ENCODE measurements at regions not wholly inside any gene's neighbourhood (a gene's known extent, or its start where the extent isn't known, plus 50 kb on each side); places are given as distances from the start of the nearest gene placed in this dataset.
"Not testable (repeated sequence)": the region's sequence is repeated elsewhere in the genome, so short reads cannot be mapped to it uniquely, and the experiment has no call there.

GRCh38 chr4:17436047-17436749 lies 75.7 kb downstream of the QDPR start:
- H3K27ac Mint-ChIP-seq; H3K9me3 Mint-ChIP-seq; DNase-seq; H3K4me1 Mint-ChIP-seq (ENCODE audit: low read depth); POLR2A ChIA-PET; intact Hi-C loops (cut with micrococcal nuclease); H3K27me3 Mint-ChIP-seq; H3K36me3 Mint-ChIP-seq; H3K4me3 Mint-ChIP-seq; CTCF ChIA-PET: not testable (repeated sequence)

GRCh38 chr4:17433827-17434226 lies 78.1 kb downstream of the QDPR start:
- H3K4me3 Mint-ChIP-seq: no peak overlapping the region
- POLR2A ChIA-PET: no interaction called here
- H3K27ac Mint-ChIP-seq: no peak overlapping the region
- intact Hi-C loops (cut with micrococcal nuclease): no loop called here
- CTCF ChIA-PET: no interaction called here
- no peaks in the 10 kb centered on the region for H3K4me1 Mint-ChIP-seq (ENCODE audit: low read depth)
- no peaks in the 10 kb centered on the region for H3K36me3 Mint-ChIP-seq
- no peak for DNase-seq
- no peaks in the 10 kb centered on the region for H3K9me3 Mint-ChIP-seq
- no peaks in the 10 kb centered on the region for H3K27me3 Mint-ChIP-seq

GRCh38 chr4:17427991-17428390 lies 83.9 kb downstream of the QDPR start:
- CTCF ChIA-PET: no interaction called here
- Mint-ChIP-seq H3K4me1 (ENCODE audit: low read depth) (no peaks in the 10 kb centered on the region), H3K4me3 (no peak overlapping the region), H3K9me3 (no peaks in the 10 kb centered on the region), H3K27me3 (peaks cover 1% of the 10 kb centered on the region), H3K36me3 (no peaks in the 10 kb centered on the region), H3K27ac (no peak overlapping the region)
- intact Hi-C loops (cut with micrococcal nuclease): no loop called here
- POLR2A ChIA-PET: no interaction called here
- no peak for DNase-seq

- ChIA-PET POLR2A (no interaction called here), CTCF (no interaction called here)
- no peaks in the 10 kb centered on the region for H3K9me3 Mint-ChIP-seq
- no peaks in the 10 kb centered on the region for H3K4me1 Mint-ChIP-seq (ENCODE audit: low read depth)
- no peak overlapping the region for H3K4me3 Mint-ChIP-seq
- intact Hi-C loops (cut with micrococcal nuclease): no loop called here
- no peaks in the 10 kb centered on the region for H3K36me3 Mint-ChIP-seq
- no peak for DNase-seq
- H3K27me3 Mint-ChIP-seq: peaks cover 1% of the 10 kb centered on the region
- H3K27ac Mint-ChIP-seq: no peak overlapping the region
Measured at GRCh38 chr4:17426222-17426621, 85.7 kb downstream of the QDPR start.

GRCh38 chr4:17418010-17418409 lies 93.9 kb downstream of the QDPR start:
- DNase-seq: no peak
- peaks cover 2% of the 10 kb centered on the region for H3K27me3 Mint-ChIP-seq
- no peak overlapping the region for H3K27ac Mint-ChIP-seq
- no peak overlapping the region for H3K4me3 Mint-ChIP-seq
- ChIA-PET CTCF (no interaction called here), POLR2A (no interaction called here)
- H3K9me3 Mint-ChIP-seq: peaks cover 13% of the 10 kb centered on the region
- no peaks in the 10 kb centered on the region for H3K36me3 Mint-ChIP-seq
- intact Hi-C loops (cut with micrococcal nuclease): no loop called here
- H3K4me1 Mint-ChIP-seq (ENCODE audit: low read depth): no peaks in the 10 kb centered on the region

- H3K27me3 Mint-ChIP-seq: peaks cover 2% of the 10 kb centered on the region
- no peaks in the 10 kb centered on the region for H3K36me3 Mint-ChIP-seq
- H3K4me1 Mint-ChIP-seq (ENCODE audit: low read depth): no peaks in the 10 kb centered on the region
- DNase-seq: no peak
- intact Hi-C loops (cut with micrococcal nuclease): no loop called here
- no peak overlapping the region for H3K27ac Mint-ChIP-seq
- H3K9me3 Mint-ChIP-seq: peaks cover 13% of the 10 kb centered on the region
- CTCF ChIA-PET: no interaction called here
- H3K4me3 Mint-ChIP-seq: no peak overlapping the region
- POLR2A ChIA-PET: no interaction called here
Measured at GRCh38 chr4:17414392-17414791, 97.5 kb downstream of the QDPR start.

GRCh38 chr4:17400686-17401085 lies 111.2 kb downstream of the QDPR start:
- Mint-ChIP-seq H3K4me3 (no peak overlapping the region), H3K4me1 (ENCODE audit: low read depth) (no peaks in the 10 kb centered on the region), H3K9me3 (no peaks in the 10 kb centered on the region), H3K27me3 (peaks cover 1% of the 10 kb centered on the region), H3K27ac (no peak overlapping the region), H3K36me3 (no peaks in the 10 kb centered on the region)
- CTCF ChIA-PET: no interaction called here
- POLR2A ChIA-PET: no interaction called here
- DNase-seq: no peak
- intact Hi-C loops (cut with micrococcal nuclease): no loop called here

GRCh38 chr4:17398805-17399204 lies 113.1 kb downstream of the QDPR start:
- H3K36me3 Mint-ChIP-seq: no peaks in the 10 kb centered on the region
- ChIA-PET POLR2A (no interaction called here), CTCF (no interaction called here)
- H3K9me3 Mint-ChIP-seq: no peaks in the 10 kb centered on the region
- intact Hi-C loops (cut with micrococcal nuclease): no loop called here
- H3K27ac Mint-ChIP-seq: no peak overlapping the region
- H3K27me3 Mint-ChIP-seq: peaks cover 1% of the 10 kb centered on the region
- H3K4me3 Mint-ChIP-seq: no peak overlapping the region
- H3K4me1 Mint-ChIP-seq (ENCODE audit: low read depth): no peaks in the 10 kb centered on the region
- no peak for DNase-seq

GRCh38 chr4:17398035-17398434 lies 113.9 kb downstream of the QDPR start:
- H3K4me3 Mint-ChIP-seq: no peak overlapping the region
- no peak for DNase-seq
- POLR2A ChIA-PET: no interaction called here
- no peaks in the 10 kb centered on the region for H3K4me1 Mint-ChIP-seq (ENCODE audit: low read depth)
- no peaks in the 10 kb centered on the region for H3K36me3 Mint-ChIP-seq
- H3K9me3 Mint-ChIP-seq: no peaks in the 10 kb centered on the region
- peaks cover 1% of the 10 kb centered on the region for H3K27me3 Mint-ChIP-seq
- no peak overlapping the region for H3K27ac Mint-ChIP-seq
- intact Hi-C loops (cut with micrococcal nuclease): no loop called here
- CTCF ChIA-PET: no interaction called here

- Mint-ChIP-seq H3K27me3 (peaks cover 1% of the 10 kb centered on the region), H3K9me3 (no peaks in the 10 kb centered on the region), H3K4me1 (ENCODE audit: low read depth) (no peaks in the 10 kb centered on the region), H3K27ac (no peak overlapping the region), H3K4me3 (no peak overlapping the region), H3K36me3 (no peaks in the 10 kb centered on the region)
- POLR2A ChIA-PET: no interaction called here
- no peak for DNase-seq
- CTCF ChIA-PET: no interaction called here
- intact Hi-C loops (cut with micrococcal nuclease): no loop called here
Measured at GRCh38 chr4:17397611-17398010, 114.3 kb downstream of the QDPR start.

GRCh38 chr4:17385403-17385802 lies 126.5 kb downstream of the QDPR start:
- Mint-ChIP-seq H3K4me3 (no peak overlapping the region), H3K27me3 (no peaks in the 10 kb centered on the region), H3K4me1 (ENCODE audit: low read depth) (peaks cover 13% of the 10 kb centered on the region), H3K27ac (no peak overlapping the region), H3K36me3 (peaks cover 2% of the 10 kb centered on the region), H3K9me3 (peaks cover 6% of the 10 kb centered on the region)
- ChIA-PET CTCF (interaction anchor here (0.9 to 1.1 kb wide), 3 partner anchors 9 to 63 kb away, joined by 3 to 4 read pairs (median 3); no protein-coding TSS in a partner anchor), POLR2A (no interaction called here)
- intact Hi-C loops (cut with micrococcal nuclease): no loop called here
- peak; percentile 15 for DNase-seq

GRCh38 chr4:17380347-17380746 lies 131.5 kb downstream of the QDPR start:
- peaks cover 6% of the 10 kb centered on the region for H3K4me1 Mint-ChIP-seq (ENCODE audit: low read depth)
- no peaks in the 10 kb centered on the region for H3K36me3 Mint-ChIP-seq
- no peak for DNase-seq
- ChIA-PET CTCF (no interaction called here), POLR2A (no interaction called here)
- no peaks in the 10 kb centered on the region for H3K27me3 Mint-ChIP-seq
- no peak overlapping the region for H3K4me3 Mint-ChIP-seq
- intact Hi-C loops (cut with micrococcal nuclease): no loop called here
- no peak overlapping the region for H3K27ac Mint-ChIP-seq
- H3K9me3 Mint-ChIP-seq: no peaks in the 10 kb centered on the region

- Mint-ChIP-seq H3K27me3 (no peaks in the 10 kb centered on the region), H3K9me3 (no peaks in the 10 kb centered on the region), H3K4me3 (no peak overlapping the region), H3K36me3 (no peaks in the 10 kb centered on the region), H3K27ac (no peak overlapping the region), H3K4me1 (ENCODE audit: low read depth) (peaks cover 5% of the 10 kb centered on the region)
- ChIA-PET POLR2A (no interaction called here), CTCF (interaction anchor here (1.2 to 1.8 kb wide), 2 partner anchors 9 to 96 kb away, joined by 3 to 5 read pairs; no protein-coding TSS in a partner anchor)
- intact Hi-C loops (cut with micrococcal nuclease): no loop called here
- no peak for DNase-seq
Measured at GRCh38 chr4:17376205-17376604, 135.7 kb downstream of the QDPR start.
